ENCODE measurements at regions not wholly inside any gene's neighbourhood (a gene's known extent, or its start where the extent isn't known, plus 50 kb on each side); places are given as distances from the start of the nearest gene placed in this dataset.

- TF ChIP-seq CTCF (IDR thresholded peaks at IDR 0.05; ENCODE audit: poor library complexity, severe bottlenecking) = no peak
- no peak for TF ChIP-seq EZH2 (IDR thresholded peaks at IDR 0.05; ENCODE audit: borderline replicate concordance, insufficient read depth, low read length, poor library complexity, severe bottlenecking)
Measured at GRCh38 chr16:29310852-29311314, 95.6 kb downstream of the NPIPB11 start.
